Left lung (tissue), 4 donors: ENCODE measurements at regions not wholly inside any gene's neighbourhood (a gene's known extent, or its start where the extent isn't known, plus 50 kb on each side); places are given as distances from the start of the nearest gene placed in this dataset.
A peak's percentile ranks its signal among the peaks of the same experiment; 100 is the strongest.

Experiments used
- ATAC-seq: fragments of 200-7000 bp; cut with Tn5 transposase; one replicate; pipeline ENCODE4 v1.9.1; 2020; ENCODE audit warnings: moderate library complexity
- DNase-seq, 4 donors: peaks; one replicate each; pipeline ENCODE4 v3.0.0-alpha.2; 2013 to 2020
- H3K27ac ChIP-seq, 2 donors: fragments of 200-600 bp; sonication (generic) in 1 of 2; one replicate each; pipeline versions ENCODE4 v1.5.0 to v1.8.0; 2020 to 2021
- H3K27me3 ChIP-seq, 2 donors: fragments of 200-600 bp; sonication (generic) in 1 of 2; one replicate each; pipeline versions ENCODE4 v1.5.0 to v1.8.0; 2020 to 2021
- H3K36me3 ChIP-seq, 2 donors: fragments of 200-600 bp; sonication (generic) in 1 of 2; one replicate each; pipeline versions ENCODE4 v1.5.0 to v1.8.0; 2020 to 2021
- H3K4me1 ChIP-seq, 2 donors: fragments of 200-600 bp; one replicate each; pipeline ENCODE4 v1.8.0; 2021
- H3K4me3 ChIP-seq, 2 donors: fragments of 200-600 bp; sonication (generic) in 1 of 2; one replicate each; pipeline versions ENCODE4 v1.5.0 to v1.8.0; 2020 to 2021; ENCODE audit warnings: mild to moderate bottlenecking in 1 of 2
- H3K9me3 ChIP-seq, 2 donors: fragments of 200-600 bp; sonication (generic) in 1 of 2; one replicate each; pipeline versions ENCODE4 v1.5.0 to v1.8.0; 2020 to 2021
- CTCF ChIP-seq, 2 donors: fragments of 200-600 bp; sonication (generic) in 1 of 2; IDR thresholded peaks; one replicate each; pipeline versions ENCODE4 v1.5.0 to v1.8.0; 2021; ENCODE audit warnings: antibody characterized with exemption in 2 of 2
- intact Hi-C, 2 donors: fragments of 100-400 bp; cut with DNase I; formaldehyde crosslinking; loops; one replicate each; pipeline versions ENCODE4 v1.11.2 to v1.14.2; 2022
- donor health status: DM: no; HTN: yes; CAD: no.
- donor health status: DM: no; HTN: no; CAD: no.

GRCh38 chr9:115300116-115300515, 182.2 kb upstream of the TNC start:
- no peak overlapping the region for H3K27ac ChIP-seq
- no peaks in the 10 kb centered on the region for H3K4me1 ChIP-seq
- no peaks in the 10 kb centered on the region for H3K9me3 ChIP-seq
- DNase-seq (no peak), ATAC-seq (peak; percentile 44)
- H3K4me3 ChIP-seq: no peak overlapping the region
- TF ChIP-seq CTCF (IDR thresholded peaks at IDR 0.05): no peak
- no peaks in the 10 kb centered on the region for H3K27me3 ChIP-seq
- H3K36me3 ChIP-seq: no peaks in the 10 kb centered on the region
- intact Hi-C loops: no loop called here

GRCh38 chr9:115300874-115301273, 182.9 kb upstream of the TNC start:
- no peaks in the 10 kb centered on the region for H3K4me1 ChIP-seq
- ATAC-seq: no peak
- DNase-seq: no peak
- no peak overlapping the region for H3K4me3 ChIP-seq
- no peaks in the 10 kb centered on the region for H3K9me3 ChIP-seq
- no peak for TF ChIP-seq CTCF (IDR thresholded peaks at IDR 0.05)
- no peak overlapping the region for H3K27ac ChIP-seq
- no peaks in the 10 kb centered on the region for H3K36me3 ChIP-seq
- intact Hi-C loops: no loop called here
- H3K27me3 ChIP-seq: no peaks in the 10 kb centered on the region

GRCh38 chr9:115301581-115301980, 183.6 kb upstream of the TNC start:
- no peaks in the 10 kb centered on the region for H3K4me1 ChIP-seq
- no peaks in the 10 kb centered on the region for H3K36me3 ChIP-seq
- no peak for TF ChIP-seq CTCF (IDR thresholded peaks at IDR 0.05)
- ATAC-seq: no peak
- H3K27ac ChIP-seq: no peak overlapping the region
- no peak overlapping the region for H3K4me3 ChIP-seq
- DNase-seq: no peak
- H3K27me3 ChIP-seq: no peaks in the 10 kb centered on the region
- intact Hi-C loops: no loop called here
- no peaks in the 10 kb centered on the region for H3K9me3 ChIP-seq

- no peak for TF ChIP-seq CTCF (IDR thresholded peaks at IDR 0.05)
- no peaks in the 10 kb centered on the region for H3K27me3 ChIP-seq
- H3K4me1 ChIP-seq: no peaks in the 10 kb centered on the region
- H3K27ac ChIP-seq: no peak overlapping the region
- intact Hi-C loops: no loop called here
- H3K9me3 ChIP-seq: no peaks in the 10 kb centered on the region
- ATAC-seq: no peak
- no peak for DNase-seq
- no peak overlapping the region for H3K4me3 ChIP-seq
- no peaks in the 10 kb centered on the region for H3K36me3 ChIP-seq
Measured at GRCh38 chr9:115305543-115305942, 187.6 kb upstream of the TNC start.

- H3K27ac ChIP-seq: no peak overlapping the region
- H3K9me3 ChIP-seq: no peaks in the 10 kb centered on the region
- no peak for DNase-seq
- no peaks in the 10 kb centered on the region for H3K27me3 ChIP-seq
- no peak for TF ChIP-seq CTCF (IDR thresholded peaks at IDR 0.05)
- intact Hi-C loops: no loop called here
- no peaks in the 10 kb centered on the region for H3K36me3 ChIP-seq
- H3K4me1 ChIP-seq: no peaks in the 10 kb centered on the region
- ATAC-seq: no peak
- no peak overlapping the region for H3K4me3 ChIP-seq
Measured at GRCh38 chr9:115306865-115307264, 188.9 kb upstream of the TNC start.
